GM10266 (cell line): ENCODE measurements at regions not wholly inside any gene's neighbourhood (a gene's known extent, or its start where the extent isn't known, plus 50 kb on each side); places are given as distances from the start of the nearest gene placed in this dataset.

ENCODE experiments used
- DNase-seq: peaks from one replicate; pipeline ENCODE4 v3.0.0; 2012; ENCODE audit errors: extremely low spot score
- CTCF ChIP-seq: IDR thresholded peaks from 2 replicates; pipeline ENCODE4 v1.5.1; 2012; ENCODE audit warnings: mild to moderate bottlenecking, low read depth; ENCODE audit not compliant: control insufficient read depth, insufficient read depth; ENCODE audit errors: missing control alignments

- no peak for DNase-seq
- no peak for TF ChIP-seq CTCF
Observed at GRCh38 chr3:23741036-23741706, 64.6 kb upstream of the UBE2E1 start.

- DNase-seq: no peak
- TF ChIP-seq CTCF: no peak
Observed at GRCh38 chr3:23743141-23743784, 62.5 kb upstream of the UBE2E1 start.

GRCh38 chr3:23746441-23746840 lies 59.3 kb upstream of the UBE2E1 start:
- TF ChIP-seq CTCF: no peak
- DNase-seq: no peak

GRCh38 chr3:23747841-23748240 lies 57.9 kb upstream of the UBE2E1 start:
- TF ChIP-seq CTCF: no peak
- no peak for DNase-seq

GRCh38 chr3:23748398-23749110 lies 57.2 kb upstream of the UBE2E1 start:
- no peak for DNase-seq
- no peak for TF ChIP-seq CTCF

- DNase-seq: no peak
- TF ChIP-seq CTCF: no peak
Observed at GRCh38 chr3:23749609-23750008, 56.1 kb upstream of the UBE2E1 start.
